NB4 (cell line): ENCODE measurements at regions not wholly inside any gene's neighbourhood (a gene's known extent, or its start where the extent isn't known, plus 50 kb on each side); places are given as distances from the start of the nearest gene placed in this dataset.

ENCODE experiments used
- DNase-seq: peaks from one replicate; pipeline ENCODE4 v3.0.0; 2010; ENCODE audit warnings: low read depth
- H3K4me3 ChIP-seq: one replicate; pipeline ENCODE4 v1.5.1; 2011; ENCODE audit warnings: mild to moderate bottlenecking, low read depth, low read length, moderate library complexity
- CTCF ChIP-seq: IDR thresholded peaks from one replicate; pipeline ENCODE4 v1.5.1; 2012; ENCODE audit warnings: low read depth, low read length
- MAX ChIP-seq: IDR thresholded peaks from 2 replicates; pipeline ENCODE4 v1.6.1; 2011; ENCODE audit warnings: low read depth, low read length
- MYC ChIP-seq: IDR thresholded peaks from 2 replicates; pipeline ENCODE4 v1.6.1; 2011; ENCODE audit warnings: low read depth, low read length
- POLR2A ChIP-seq: IDR thresholded peaks from 2 replicates; pipeline ENCODE4 v1.6.1; 2011; ENCODE audit warnings: mild to moderate bottlenecking; ENCODE audit not compliant: insufficient read length; ENCODE audit errors: extremely low read depth

GRCh38 chr16:60001523-60001922 is 1267.4 kb upstream of the GOT2 start:
- no peak for DNase-seq
- H3K4me3 ChIP-seq, result no peak overlapping the region
- no peak for TF ChIP-seq MYC
- no peak for TF ChIP-seq MAX
- no peak for TF ChIP-seq POLR2A
- no peak for TF ChIP-seq CTCF

GRCh38 chr16:59997706-59998105 is 1263.6 kb upstream of the GOT2 start:
- no peak for DNase-seq
- no peak for TF ChIP-seq MAX
- TF ChIP-seq POLR2A, result no peak
- no peak for TF ChIP-seq MYC
- TF ChIP-seq CTCF, result no peak
- H3K4me3 ChIP-seq, result no peak overlapping the region

GRCh38 chr16:59993101-59993500 is 1259.0 kb upstream of the GOT2 start:
- H3K4me3 ChIP-seq, result no peak overlapping the region
- TF ChIP-seq MYC, result no peak
- no peak for TF ChIP-seq POLR2A
- TF ChIP-seq CTCF, result no peak
- no peak for TF ChIP-seq MAX
- DNase-seq, result no peak

GRCh38 chr16:59991171-59991570 is 1257.1 kb upstream of the GOT2 start:
- no peak for TF ChIP-seq POLR2A
- TF ChIP-seq MYC, result no peak
- no peak for TF ChIP-seq MAX
- no peak for TF ChIP-seq CTCF
- no peak for DNase-seq
- no peak overlapping the region for H3K4me3 ChIP-seq

- TF ChIP-seq POLR2A (no peak), MYC (no peak), CTCF (no peak), MAX (no peak)
- no peak for DNase-seq
Measured at GRCh38 chr16:59988591-59988990, 1254.5 kb upstream of the GOT2 start.

GRCh38 chr16:59975953-59976352 is 1241.8 kb upstream of the GOT2 start:
- H3K4me3 ChIP-seq, result no peak overlapping the region
- DNase-seq, result no peak
- TF ChIP-seq MAX (no peak), POLR2A (no peak), MYC (no peak), CTCF (no peak)

More at GRCh38 chr16:59988591-59988990, 1254.5 kb upstream of the GOT2 start:
- no peak overlapping the region for H3K4me3 ChIP-seq
